ENCODE measurements at regions not wholly inside any gene's neighbourhood (a gene's known extent, or its start where the extent isn't known, plus 50 kb on each side); places are given as distances from the start of the nearest gene placed in this dataset.

DNA sequence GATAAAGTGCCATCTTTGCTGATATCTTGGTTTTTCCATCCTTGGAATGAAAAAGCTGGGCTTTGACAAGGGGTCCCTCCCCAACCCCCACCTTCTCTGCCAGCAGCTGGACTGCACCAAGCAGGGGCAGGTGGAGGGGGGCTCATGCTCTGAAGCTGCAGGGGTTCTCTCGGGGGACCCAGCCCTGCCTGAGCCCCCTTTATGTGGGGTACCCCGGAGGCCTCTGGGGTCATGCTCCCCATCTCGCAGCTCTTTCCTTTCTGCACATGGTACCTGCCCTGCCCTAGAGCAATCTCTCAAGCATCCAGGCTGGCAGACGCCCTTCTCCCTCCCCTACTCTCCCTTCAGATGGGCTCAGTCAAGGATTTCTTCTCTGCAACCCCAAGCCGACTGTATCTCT lies 146.7 kb upstream of the PTPN1 start:
- Mint-ChIP-seq H3K4me1 (peaks cover 23% of the 10 kb centered on the region), H3K36me3 (no peaks in the 10 kb centered on the region), H3K4me3 (no peak overlapping the region), H3K9me3 (no peaks in the 10 kb centered on the region), H3K27ac (no peak overlapping the region)
- DNase-seq (ENCODE audit: low spot score in 2 of 2) (no peak), ATAC-seq (no peak)

DNA sequence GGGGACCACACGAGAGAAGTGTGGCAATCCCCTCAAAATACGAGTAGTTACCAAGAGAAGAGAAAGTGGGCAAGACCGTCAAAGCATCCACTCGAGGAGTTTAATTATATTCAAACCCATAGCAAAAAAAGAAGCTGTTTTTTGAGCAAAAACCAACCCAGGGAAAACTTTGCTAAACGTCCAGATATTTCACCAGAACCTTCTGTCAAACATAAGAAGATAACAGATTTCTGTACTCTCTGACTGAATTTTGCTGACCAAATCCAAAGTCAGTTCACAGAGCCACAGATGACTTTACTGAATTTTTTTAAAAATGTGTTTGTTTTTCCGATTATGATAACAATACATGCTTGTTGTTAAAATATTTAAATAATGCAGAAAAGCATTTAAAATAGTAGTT lies 145.6 kb upstream of the PTPN1 start:
- no peaks in the 10 kb centered on the region for H3K36me3 Mint-ChIP-seq
- H3K27ac Mint-ChIP-seq = no peak overlapping the region
- H3K4me3 Mint-ChIP-seq = no peak overlapping the region

DNA sequence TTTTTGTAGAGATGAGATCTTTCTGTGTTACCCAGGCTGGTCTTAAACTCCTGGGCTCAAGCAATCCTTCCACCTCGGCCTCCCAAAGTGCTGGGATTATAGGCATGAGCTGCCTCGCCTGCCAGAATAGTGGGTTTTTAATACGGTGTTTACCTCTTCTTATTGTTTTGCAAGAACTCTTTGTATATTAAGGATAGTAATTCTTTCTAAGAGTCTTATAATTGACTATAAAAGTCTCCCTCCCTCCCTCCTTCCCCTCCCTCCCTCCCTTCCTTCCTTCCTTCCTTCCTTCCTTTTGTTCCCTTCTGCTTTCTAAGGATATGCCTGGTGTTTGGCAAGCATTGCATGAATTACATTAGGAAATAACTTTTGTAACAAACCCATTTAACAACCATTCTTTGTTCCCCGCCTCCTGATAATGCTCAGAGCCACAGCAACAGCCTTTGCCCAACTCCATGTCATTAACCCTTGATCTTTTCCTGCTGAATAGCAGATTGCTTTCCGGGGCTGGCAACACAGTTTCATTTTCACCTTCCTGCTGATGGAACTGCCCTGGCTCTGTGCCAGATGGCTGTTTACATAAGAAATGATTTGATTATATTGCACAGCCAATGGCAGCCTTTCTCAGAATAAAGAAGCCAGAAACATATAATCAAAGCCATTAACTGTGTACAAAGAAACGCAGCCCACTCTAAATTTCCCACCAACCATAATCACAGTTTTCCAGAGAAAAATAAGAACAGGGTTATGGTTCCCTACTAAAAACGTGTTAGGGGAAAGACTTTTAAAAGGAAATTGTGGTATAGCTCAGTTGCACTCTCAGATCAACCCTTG lies 143.7 kb upstream of the PTPN1 start:
- ATAC-seq (no peak), DNase-seq (ENCODE audit: low spot score in 2 of 2) (no peak)
- Mint-ChIP-seq H3K4me3 (no peak overlapping the region), H3K36me3 (no peaks in the 10 kb centered on the region), H3K4me1 (peaks cover 18% of the 10 kb centered on the region), H3K9me3 (no peaks in the 10 kb centered on the region), H3K27ac (no peak overlapping the region)

More for the DNA sequence above, 145.6 kb upstream of the PTPN1 start:
- H3K4me1 Mint-ChIP-seq = peaks cover 20% of the 10 kb centered on the region
- ATAC-seq (no peak), DNase-seq (ENCODE audit: low spot score in 2 of 2) (no peak)
- no peaks in the 10 kb centered on the region for H3K9me3 Mint-ChIP-seq

DNA sequence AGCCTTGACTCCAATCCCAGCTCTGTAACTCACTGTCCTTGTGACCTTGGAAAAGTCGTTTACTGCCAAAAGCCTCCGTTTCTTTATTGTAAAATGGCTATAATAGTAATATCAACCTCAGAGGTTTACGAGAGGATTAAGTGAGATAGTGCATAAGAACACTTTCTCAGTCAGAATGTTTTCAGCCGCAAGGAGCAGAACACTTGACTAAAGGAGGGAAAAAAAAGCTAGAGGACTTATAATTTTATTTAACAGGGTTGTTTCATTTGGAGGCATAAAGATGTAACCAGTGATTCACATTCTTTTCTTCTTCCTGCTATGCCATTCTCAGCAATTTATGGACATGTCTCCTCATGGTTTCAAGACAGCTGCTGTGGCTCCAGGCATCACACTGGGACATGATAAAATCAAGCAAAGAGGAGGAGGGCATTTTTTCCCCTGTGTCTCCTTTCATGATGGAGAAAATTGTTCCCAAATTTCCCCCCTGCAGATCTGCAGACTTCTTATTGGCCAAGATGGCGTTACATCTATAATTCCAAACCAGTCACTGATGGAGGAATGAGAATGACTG lies 143.0 kb upstream of the PTPN1 start:
- ATAC-seq (no peak), DNase-seq (ENCODE audit: low spot score in 2 of 2) (no peak)
- Mint-ChIP-seq H3K27ac (no peak overlapping the region), H3K36me3 (no peaks in the 10 kb centered on the region), H3K9me3 (no peaks in the 10 kb centered on the region), H3K4me3 (no peak overlapping the region), H3K4me1 (peaks cover 18% of the 10 kb centered on the region)

DNA sequence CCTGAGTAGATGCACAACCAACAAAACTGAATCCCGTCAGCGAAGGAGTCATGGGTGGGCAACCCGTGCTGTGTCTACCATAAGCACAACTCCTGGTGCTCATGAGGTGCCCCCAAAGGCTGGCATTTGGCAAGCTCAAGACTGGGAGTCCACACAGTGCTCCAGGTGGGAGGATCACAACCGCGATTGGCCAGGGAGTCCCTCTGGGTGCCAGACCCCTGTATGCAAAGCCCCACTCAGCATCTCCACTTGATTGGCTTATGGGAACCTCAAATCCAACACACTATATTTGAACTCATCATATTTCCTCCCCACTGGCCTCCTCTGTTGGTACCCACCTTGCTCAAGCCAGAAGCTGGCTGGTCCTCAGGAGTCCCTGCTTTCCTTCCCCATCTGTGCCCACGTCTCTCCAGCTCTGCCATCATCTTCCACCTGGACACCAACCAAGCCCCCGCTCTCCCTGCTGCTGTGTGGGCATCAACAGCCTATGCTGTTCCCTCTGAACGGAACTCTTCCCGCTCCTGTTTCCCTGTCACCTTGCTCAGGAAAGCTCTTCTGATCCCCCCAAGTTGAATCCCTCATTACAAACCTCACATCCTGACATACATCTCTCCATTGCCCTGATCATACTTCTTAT lies 142.3 kb upstream of the PTPN1 start:
- Mint-ChIP-seq H3K27ac (no peak overlapping the region), H3K4me3 (no peak overlapping the region)
- no peak for DNase-seq (ENCODE audit: low spot score in 2 of 2)

DNA sequence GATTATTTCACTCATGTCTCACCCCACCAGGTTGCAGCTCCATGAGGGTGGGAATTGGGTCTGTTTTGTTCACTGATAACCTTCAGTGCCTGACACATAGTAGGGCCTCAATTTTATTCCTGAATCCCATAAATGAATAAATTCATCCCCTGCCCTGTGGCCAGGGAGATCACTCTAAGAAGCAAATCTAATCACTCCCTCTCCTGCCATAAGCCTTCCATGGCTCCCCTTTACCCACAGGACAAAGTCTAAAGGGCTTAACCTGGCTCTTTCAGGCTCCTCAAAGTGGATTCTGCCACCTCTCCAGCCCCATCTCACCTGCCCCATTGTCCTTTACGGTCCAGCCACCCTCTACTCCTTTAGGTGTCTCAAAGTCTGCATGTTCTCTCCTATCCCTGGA lies 141.8 kb upstream of the PTPN1 start:
- Mint-ChIP-seq H3K36me3 (no peaks in the 10 kb centered on the region), H3K9me3 (no peaks in the 10 kb centered on the region), H3K27ac (no peak overlapping the region), H3K4me3 (no peak overlapping the region), H3K4me1 (peaks cover 25% of the 10 kb centered on the region)
- ATAC-seq = no peak
- no peak for DNase-seq (ENCODE audit: low spot score in 2 of 2)

More for the DNA sequence above, 142.3 kb upstream of the PTPN1 start:
- no peaks in the 10 kb centered on the region for H3K9me3 Mint-ChIP-seq
- H3K4me1 Mint-ChIP-seq = peaks cover 21% of the 10 kb centered on the region
- H3K36me3 Mint-ChIP-seq = no peaks in the 10 kb centered on the region
- ATAC-seq = no peak

DNA sequence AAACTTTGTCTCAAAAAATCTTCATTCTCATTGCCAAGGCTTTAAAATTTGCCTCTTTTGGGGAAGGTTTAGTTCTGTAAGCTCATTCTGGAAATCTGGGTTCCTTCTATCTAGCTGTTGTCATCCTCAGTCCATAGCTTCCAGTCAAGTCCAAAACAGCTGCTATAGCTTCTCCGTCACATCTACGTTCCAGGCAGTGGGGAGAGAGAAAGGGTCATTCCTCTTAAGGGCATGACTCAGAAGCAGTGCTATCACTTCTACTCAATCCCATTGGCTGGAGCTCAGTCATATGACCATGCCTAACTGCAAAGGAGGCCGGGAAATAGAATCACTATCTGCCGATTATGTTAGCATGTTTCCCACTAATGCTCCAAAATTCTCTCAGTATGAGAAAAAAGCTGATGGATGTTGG lies 141.4 kb upstream of the PTPN1 start:
- Mint-ChIP-seq H3K4me1 (peaks cover 27% of the 10 kb centered on the region), H3K36me3 (no peaks in the 10 kb centered on the region), H3K27ac (no peak overlapping the region), H3K9me3 (no peaks in the 10 kb centered on the region), H3K4me3 (no peak overlapping the region)
- ATAC-seq (no peak), DNase-seq (ENCODE audit: low spot score in 2 of 2) (no peak)

DNA sequence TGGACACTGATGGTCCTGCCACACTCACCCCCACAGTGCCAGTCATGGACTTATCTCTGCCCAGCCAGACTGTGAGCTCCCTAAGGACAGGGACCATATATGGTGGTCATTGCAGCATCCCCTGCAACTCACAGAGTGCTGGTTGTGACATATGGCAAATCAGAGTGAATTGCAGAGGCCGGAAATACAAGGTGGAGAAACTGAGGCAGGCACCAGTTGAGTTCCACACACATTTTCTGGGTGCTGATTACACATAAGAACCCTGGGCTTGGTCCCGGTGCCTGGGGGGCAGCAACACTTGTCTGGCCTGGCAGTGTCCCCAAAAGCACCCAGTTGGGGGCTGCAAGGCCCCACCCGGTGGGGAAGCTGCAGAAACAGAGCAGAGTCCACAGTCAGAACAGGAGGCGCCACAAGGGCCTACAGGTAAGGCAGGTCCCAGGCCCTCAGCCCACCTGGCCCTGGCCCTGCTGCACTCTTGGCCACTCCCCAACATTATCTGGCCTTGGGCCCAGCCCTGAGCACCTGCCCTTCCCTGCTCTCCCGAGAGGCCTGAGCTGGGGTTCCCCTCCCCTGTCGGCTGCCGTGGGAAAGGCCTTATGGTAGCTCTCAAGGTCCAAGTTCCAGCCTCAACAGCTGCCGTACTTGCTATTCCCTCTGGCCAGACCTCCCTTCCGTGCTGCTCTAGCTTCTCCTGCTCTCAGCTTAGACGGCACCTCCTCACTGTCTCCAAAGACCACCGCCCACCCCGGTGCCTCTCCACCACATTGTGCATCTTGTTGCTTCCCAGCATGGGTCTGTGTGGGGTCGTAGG lies 140.8 kb upstream of the PTPN1 start:
- Mint-ChIP-seq H3K4me1 (peaks cover 33% of the 10 kb centered on the region), H3K4me3 (no peak overlapping the region), H3K36me3 (no peaks in the 10 kb centered on the region), H3K27ac (peak overlapping the region; percentile 8), H3K9me3 (no peaks in the 10 kb centered on the region)
- ATAC-seq (no peak), DNase-seq (ENCODE audit: low spot score in 2 of 2) (no peak)

DNA sequence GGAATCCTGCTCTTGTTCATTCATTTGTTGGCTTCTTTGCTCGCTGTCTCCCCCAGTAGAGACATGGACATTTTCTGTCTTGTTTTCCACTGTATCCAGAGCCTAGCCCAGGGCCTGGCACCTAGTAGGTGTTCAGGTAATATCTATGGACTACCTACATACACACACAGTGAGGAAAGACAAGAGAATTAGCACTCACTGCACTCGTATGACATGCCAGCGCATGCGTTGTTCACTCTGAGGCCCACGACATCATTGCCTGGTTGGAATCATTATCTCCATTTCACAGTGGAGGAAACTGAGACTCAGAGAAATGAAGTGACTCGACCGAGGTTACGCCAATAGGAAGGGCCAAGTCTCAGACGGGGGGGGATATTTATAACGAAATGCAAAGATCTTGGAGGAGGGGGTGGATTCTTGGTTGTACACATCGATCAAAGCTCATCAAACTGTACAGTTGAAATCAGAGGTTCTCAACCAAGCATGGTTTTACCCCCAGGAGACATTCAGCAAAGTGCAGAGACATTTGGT lies 140.1 kb upstream of the PTPN1 start:
- H3K9me3 Mint-ChIP-seq = no peaks in the 10 kb centered on the region
- peak overlapping the region; percentile 8 for H3K27ac Mint-ChIP-seq
- no peak overlapping the region for H3K4me3 Mint-ChIP-seq
- no peaks in the 10 kb centered on the region for H3K36me3 Mint-ChIP-seq
- H3K4me1 Mint-ChIP-seq = peaks cover 36% of the 10 kb centered on the region
- no peak for DNase-seq (ENCODE audit: low spot score in 2 of 2)
- no peak for ATAC-seq

DNA sequence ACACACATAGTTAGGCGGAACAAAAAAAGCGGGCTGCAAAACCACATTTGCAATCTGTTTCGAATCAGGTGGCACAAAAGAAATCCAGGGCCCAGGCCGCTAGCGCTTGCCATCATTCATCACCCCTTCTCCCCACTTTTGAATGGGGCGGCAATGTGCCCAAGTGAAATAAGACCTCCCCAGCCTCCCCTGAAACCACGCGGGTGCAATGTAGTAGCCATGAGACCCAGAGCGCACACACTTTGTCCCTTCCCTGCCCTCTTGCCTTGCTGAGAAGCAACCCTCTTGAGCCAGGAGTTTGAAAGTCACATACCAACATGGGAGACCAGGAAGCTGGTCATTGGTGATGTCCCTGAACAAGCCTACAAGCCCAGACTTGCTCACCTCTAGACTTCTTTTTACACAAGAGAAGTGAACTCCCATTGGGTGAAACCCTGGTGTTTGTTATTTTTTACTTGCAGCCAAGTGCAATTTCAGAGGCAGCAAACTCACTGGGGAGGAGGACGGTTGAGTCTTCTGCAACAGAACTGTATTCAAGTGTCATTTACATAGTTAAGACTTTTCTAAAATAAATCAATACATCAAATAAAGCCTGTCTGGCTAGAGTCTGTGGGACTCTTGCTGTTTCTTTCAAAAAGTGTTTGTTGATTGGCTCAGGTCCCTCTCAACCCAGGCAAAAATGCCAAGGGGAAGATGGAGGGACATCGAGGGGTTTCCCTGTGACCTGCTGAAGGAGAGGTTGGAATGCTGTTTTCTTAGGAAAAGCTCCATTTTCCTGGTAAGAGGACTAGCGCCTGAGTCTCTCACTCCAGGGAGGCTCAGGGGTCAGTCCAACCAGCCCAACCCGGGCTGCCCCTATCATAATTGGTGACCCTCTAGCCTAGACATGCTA lies 138.1 kb upstream of the PTPN1 start:
- Mint-ChIP-seq H3K4me3 (no peak overlapping the region), H3K4me1 (peaks cover 41% of the 10 kb centered on the region), H3K36me3 (no peaks in the 10 kb centered on the region), H3K27ac (no peak overlapping the region), H3K9me3 (no peaks in the 10 kb centered on the region)
- ATAC-seq = no peak
- no peak for DNase-seq (ENCODE audit: low spot score in 2 of 2)

DNA sequence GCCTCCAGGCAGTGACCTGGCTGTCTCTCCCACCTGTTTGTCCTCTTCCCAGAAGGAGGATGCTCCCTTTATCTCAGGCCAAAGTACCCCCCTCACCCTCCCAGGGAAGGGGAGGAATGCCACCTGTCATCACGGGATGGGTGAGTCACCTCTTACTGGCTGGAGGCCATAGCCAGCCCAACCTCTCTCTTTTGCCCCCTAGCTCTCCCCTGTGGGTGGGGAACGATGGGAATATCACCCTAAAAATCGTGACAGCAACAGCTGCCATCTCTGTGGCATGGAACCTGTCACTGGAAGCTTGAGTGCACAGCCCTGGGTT lies 137.5 kb upstream of the PTPN1 start:
- ATAC-seq (no peak), DNase-seq (ENCODE audit: low spot score in 2 of 2) (no peak)
- H3K9me3 Mint-ChIP-seq = no peaks in the 10 kb centered on the region
- no peaks in the 10 kb centered on the region for H3K36me3 Mint-ChIP-seq
- H3K4me3 Mint-ChIP-seq = no peak overlapping the region
- H3K27ac Mint-ChIP-seq = no peak overlapping the region
- H3K4me1 Mint-ChIP-seq = peaks cover 47% of the 10 kb centered on the region

DNA sequence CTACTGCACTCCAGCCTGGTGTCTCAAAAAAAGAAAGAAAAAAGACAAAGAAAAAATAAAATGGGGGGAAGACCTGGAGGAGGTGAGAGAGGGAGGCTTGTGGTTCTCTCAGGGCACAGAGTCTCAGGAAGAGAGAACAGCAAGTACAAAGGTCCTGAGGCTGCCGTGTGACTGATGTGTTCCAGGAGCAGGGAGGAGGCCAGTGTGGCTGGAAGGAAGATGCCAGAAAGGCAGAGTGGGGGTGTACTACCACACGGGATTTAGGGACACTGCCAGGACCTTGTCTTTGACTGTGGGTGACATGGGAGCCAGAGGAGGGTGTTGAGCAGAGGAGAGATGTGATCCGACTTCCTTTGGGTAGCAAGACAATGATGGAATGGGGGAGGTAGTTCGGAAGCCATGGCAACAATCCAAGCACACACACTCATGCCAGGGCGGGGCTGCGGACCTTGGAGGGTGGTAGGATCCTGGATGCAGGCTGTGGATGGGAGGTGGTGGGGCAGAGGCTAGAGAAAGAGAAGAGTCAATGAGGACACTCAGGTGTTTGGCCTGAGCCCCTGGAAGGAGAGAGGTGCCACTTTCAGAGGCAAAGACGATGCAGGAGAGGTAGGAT lies 136.4 kb upstream of the PTPN1 start:
- H3K4me3 Mint-ChIP-seq = no peak overlapping the region
- ATAC-seq = no peak
- peak overlapping the region; percentile 43 for H3K27ac Mint-ChIP-seq
- no peak for DNase-seq (ENCODE audit: low spot score in 2 of 2)
- H3K36me3 Mint-ChIP-seq = no peaks in the 10 kb centered on the region
- no peaks in the 10 kb centered on the region for H3K9me3 Mint-ChIP-seq
- H3K4me1 Mint-ChIP-seq = peaks cover 37% of the 10 kb centered on the region

DNA sequence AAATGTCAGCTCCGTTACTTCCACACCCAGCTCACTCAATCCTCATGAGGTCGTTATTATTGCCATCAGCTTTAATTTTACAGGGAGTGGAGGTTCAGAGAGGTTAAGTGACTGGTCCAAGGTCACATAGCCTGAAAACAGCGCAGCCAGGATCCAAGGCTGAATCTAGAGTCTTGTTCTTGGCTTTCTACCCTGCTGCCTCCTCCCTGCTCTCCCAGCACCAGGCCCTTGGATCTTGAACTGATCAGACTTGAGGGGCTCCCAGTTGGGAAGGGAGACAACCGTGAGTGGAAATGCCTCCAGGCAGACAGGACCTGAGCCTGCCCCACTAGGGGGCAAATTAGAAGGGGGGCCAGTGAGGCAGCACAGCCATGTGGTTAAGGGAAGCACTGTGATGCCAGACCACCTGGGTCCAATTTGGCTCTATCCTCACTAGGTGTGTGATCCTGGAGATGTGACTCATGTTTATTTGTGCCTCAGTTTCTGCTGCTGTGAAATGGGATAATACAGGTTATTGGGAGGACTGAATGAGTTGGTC lies 135.6 kb upstream of the PTPN1 start:
- H3K27ac Mint-ChIP-seq = no peak overlapping the region
- ATAC-seq = no peak
- no peak for DNase-seq (ENCODE audit: low spot score in 2 of 2)
- H3K4me3 Mint-ChIP-seq = no peak overlapping the region
- no peaks in the 10 kb centered on the region for H3K9me3 Mint-ChIP-seq
- H3K4me1 Mint-ChIP-seq = peaks cover 35% of the 10 kb centered on the region
- H3K36me3 Mint-ChIP-seq = no peaks in the 10 kb centered on the region

Measured in stimulated activated effector memory CD8-positive, alpha-beta T cell treated with anti-CD3 and anti-CD28 coated beads, Interleukin-12 subunit alpha, Interleukin-12 subunit beta, amount 100 ng/mL, for 72 hours (primary cell).